Gastrocnemius medialis (tissue), 4 donors: ENCODE measurements at regions not wholly inside any gene's neighbourhood (a gene's known extent, or its start where the extent isn't known, plus 50 kb on each side); places are given as distances from the start of the nearest gene placed in this dataset.
"Not testable (repeated sequence)": the region's sequence is repeated elsewhere in the genome, so short reads cannot be mapped to it uniquely, and the experiment has no call there.

Experiments
- ATAC-seq, 2 donors: fragments of 150-250 bp; one replicate each; pipeline ENCODE4 v1.9.1; 2016
- DNase-seq, 2 donors: peaks; one replicate each; pipeline ENCODE4 v3.0.0-alpha.2; 2019
- H3K27ac ChIP-seq, 4 donors: fragments of 200-600 bp; sonication (generic); 1 replicate in 1 of 4; 2 replicates in 3 of 4; pipeline ENCODE4 v1.5.1; 2016 to 2018; ENCODE audit warnings: mild to moderate bottlenecking in 2 of 4, moderate library complexity in 1 of 4
- H3K27me3 ChIP-seq, 3 donors: fragments of 200-600 bp; sonication (generic) in 2 of 3; 1 replicate in 1 of 3; 2 replicates in 2 of 3; pipeline versions ENCODE4 v1.5.1 to v1.6.0; 2016 to 2019; ENCODE audit warnings: mild to moderate bottlenecking in 1 of 3, moderate library complexity in 1 of 3
- H3K36me3 ChIP-seq, 2 donors: fragments of 200-600 bp; sonication (generic) in 1 of 2; one replicate each; pipeline ENCODE4 v1.5.1; 2017 to 2018
- H3K4me1 ChIP-seq, 2 donors: fragments of 200-600 bp; sonication (generic) in 1 of 2; one replicate each; pipeline ENCODE4 v1.5.1; 2016 to 2017; ENCODE audit warnings: mild to moderate bottlenecking in 2 of 2
- H3K4me3 ChIP-seq, 4 donors: fragments of 200-600 bp; sonication (generic) in 3 of 4; 1 replicate in 1 of 4; 2 replicates in 3 of 4; pipeline ENCODE4 v1.5.1; 2016 to 2019; ENCODE audit warnings: mild to moderate bottlenecking in 2 of 4
- H3K9me3 ChIP-seq, 3 donors: fragments of 200-600 bp; sonication (generic) in 2 of 3; 1 replicate in 1 of 3; 2 replicates in 2 of 3; pipeline ENCODE4 v1.5.1; 2016 to 2019
- POLR2A ChIP-seq, 2 donors: fragments of 450-650 bp; IDR thresholded peaks; one replicate each; pipeline ENCODE4 v1.6.1; 2017; ENCODE audit warnings: antibody characterized with exemption in 2 of 2, mild to moderate bottlenecking in 2 of 2, moderate library complexity in 2 of 2
- in situ Hi-C, 4 donors: fragments of 200-750 bp; cut with MboI; loops; one replicate each; pipeline versions ENCODE4 v1.15.0 to v1.8.0; 2017; ENCODE audit warnings: low sequenced_read_pairs in 4 of 4
- intact Hi-C: fragments of 100-400 bp; cut with DNase I; formaldehyde crosslinking; loops from one replicate; pipeline ENCODE4 v1.15.1; 2023; ENCODE audit warnings: low total_unique reads
- TF ChIP-seq, protein P1 (sequence below), 5 experiments: fragments of 450-650 bp in 3 of 5; fragments of 200-600 bp in 2 of 5; sonication (generic) in 2 of 5; IDR thresholded peaks in 4 of 5; conservative IDR thresholded peaks in 1 of 5; 1 replicate in 4 of 5; 2 replicates in 1 of 5; pipeline ENCODE4 v1.5.1; 2016 to 2019; ENCODE audit warnings: antibody characterized with exemption in 5 of 5, mild to moderate bottlenecking in 3 of 5, moderate library complexity in 3 of 5

DNA sequence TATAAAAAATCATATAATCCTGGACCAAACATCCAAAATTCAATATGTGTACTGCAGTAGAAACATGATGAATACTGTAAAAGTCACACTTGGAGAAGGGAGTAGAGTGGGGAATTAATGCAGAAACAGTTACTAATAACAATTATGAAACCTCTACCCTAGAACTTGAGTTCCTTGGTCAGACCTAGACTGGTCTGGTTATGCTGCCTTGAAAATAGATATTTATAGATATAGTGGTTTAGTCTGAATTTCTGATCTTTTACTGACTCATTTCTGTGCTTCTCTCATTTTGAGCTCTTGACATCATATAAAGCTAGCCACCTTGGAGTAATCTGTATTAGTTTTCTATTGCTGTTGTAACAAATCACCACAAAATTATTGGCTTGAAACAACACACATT is 808.7 kb upstream of the CDH10 start:
- in situ Hi-C loops (no loop called here), intact Hi-C loops (no loop called here)
- ATAC-seq = no peak
- no peaks in the 10 kb centered on the region for H3K4me1 ChIP-seq
- H3K27me3 ChIP-seq = no peaks in the 10 kb centered on the region
- H3K4me3 ChIP-seq = no peak overlapping the region
- no peak for DNase-seq
- H3K27ac ChIP-seq = no peak overlapping the region
- no peaks in the 10 kb centered on the region for H3K36me3 ChIP-seq
- no peak for TF ChIP-seq POLR2A (IDR thresholded peaks at IDR 0.05)
- H3K9me3 ChIP-seq = no peaks in the 10 kb centered on the region

DNA sequence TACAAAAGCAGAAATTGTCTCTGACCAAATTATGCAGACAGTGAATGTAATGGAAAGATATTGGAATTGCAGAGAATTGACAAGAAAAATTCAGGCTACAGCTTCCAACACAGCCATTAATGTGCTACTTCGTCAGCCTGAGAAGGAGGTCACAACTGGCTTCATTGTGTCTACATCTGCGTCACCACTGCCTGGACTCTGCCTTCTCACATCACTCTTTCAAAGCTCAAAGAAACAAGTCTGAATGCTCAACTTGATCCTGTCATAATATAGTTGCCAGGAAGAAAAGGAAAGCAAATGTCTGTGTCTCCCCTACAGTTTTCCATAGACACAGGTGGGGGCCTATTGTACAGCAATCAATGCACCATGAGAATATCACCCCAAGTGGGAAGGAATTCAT is 806.5 kb upstream of the CDH10 start:
- no peak overlapping the region for H3K4me3 ChIP-seq
- no peaks in the 10 kb centered on the region for H3K4me1 ChIP-seq
- H3K9me3 ChIP-seq = no peaks in the 10 kb centered on the region
- TF ChIP-seq, protein P1, sequence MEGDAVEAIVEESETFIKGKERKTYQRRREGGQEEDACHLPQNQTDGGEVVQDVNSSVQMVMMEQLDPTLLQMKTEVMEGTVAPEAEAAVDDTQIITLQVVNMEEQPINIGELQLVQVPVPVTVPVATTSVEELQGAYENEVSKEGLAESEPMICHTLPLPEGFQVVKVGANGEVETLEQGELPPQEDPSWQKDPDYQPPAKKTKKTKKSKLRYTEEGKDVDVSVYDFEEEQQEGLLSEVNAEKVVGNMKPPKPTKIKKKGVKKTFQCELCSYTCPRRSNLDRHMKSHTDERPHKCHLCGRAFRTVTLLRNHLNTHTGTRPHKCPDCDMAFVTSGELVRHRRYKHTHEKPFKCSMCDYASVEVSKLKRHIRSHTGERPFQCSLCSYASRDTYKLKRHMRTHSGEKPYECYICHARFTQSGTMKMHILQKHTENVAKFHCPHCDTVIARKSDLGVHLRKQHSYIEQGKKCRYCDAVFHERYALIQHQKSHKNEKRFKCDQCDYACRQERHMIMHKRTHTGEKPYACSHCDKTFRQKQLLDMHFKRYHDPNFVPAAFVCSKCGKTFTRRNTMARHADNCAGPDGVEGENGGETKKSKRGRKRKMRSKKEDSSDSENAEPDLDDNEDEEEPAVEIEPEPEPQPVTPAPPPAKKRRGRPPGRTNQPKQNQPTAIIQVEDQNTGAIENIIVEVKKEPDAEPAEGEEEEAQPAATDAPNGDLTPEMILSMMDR (IDR thresholded peaks at IDR 0.05 in 4 of 5, conservative IDR thresholded peaks at IDR 0.05 in 1 of 5) = no peak
- no peak for TF ChIP-seq POLR2A (IDR thresholded peaks at IDR 0.05)
- H3K27me3 ChIP-seq = no peaks in the 10 kb centered on the region
- no peak for ATAC-seq
- in situ Hi-C loops = no loop called here
- H3K36me3 ChIP-seq = no peaks in the 10 kb centered on the region
- intact Hi-C loops = no loop called here
- H3K27ac ChIP-seq = no peak overlapping the region
- no peak for DNase-seq

DNA sequence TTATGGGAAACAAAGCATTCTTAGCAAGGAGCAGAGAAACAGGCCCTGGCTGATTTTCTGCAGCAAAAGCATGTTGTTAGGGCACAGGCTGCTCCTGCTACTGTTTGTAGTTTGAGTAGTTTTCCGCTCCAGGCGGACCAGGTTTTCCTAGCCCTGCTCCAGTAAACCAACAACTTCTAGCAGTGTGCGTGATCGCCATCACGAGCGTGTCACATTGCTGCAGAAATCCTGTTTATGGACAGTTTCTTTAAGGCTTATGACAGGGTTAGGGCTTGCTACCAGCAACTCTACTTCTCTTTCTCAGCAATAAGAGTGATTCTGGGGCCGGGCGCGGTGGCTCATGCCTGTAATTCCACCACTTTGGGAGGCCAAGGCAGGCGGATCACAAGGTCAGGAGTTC is 803.9 kb upstream of the CDH10 start:
- ATAC-seq (no peak), DNase-seq (no peak)
- Histone ChIP-seq H3K27me3 (no peaks in the 10 kb centered on the region), H3K4me3 (no peak overlapping the region), H3K9me3 (no peaks in the 10 kb centered on the region), H3K36me3 (no peaks in the 10 kb centered on the region), H3K4me1 (no peaks in the 10 kb centered on the region), H3K27ac (no peak overlapping the region)
- in situ Hi-C loops = no loop called here
- TF ChIP-seq POLR2A (IDR thresholded peaks at IDR 0.05) = no peak
- TF ChIP-seq, protein P1 (IDR thresholded peaks at IDR 0.05 in 4 of 5, conservative IDR thresholded peaks at IDR 0.05 in 1 of 5) = no peak
- intact Hi-C loops = no loop called here

DNA sequence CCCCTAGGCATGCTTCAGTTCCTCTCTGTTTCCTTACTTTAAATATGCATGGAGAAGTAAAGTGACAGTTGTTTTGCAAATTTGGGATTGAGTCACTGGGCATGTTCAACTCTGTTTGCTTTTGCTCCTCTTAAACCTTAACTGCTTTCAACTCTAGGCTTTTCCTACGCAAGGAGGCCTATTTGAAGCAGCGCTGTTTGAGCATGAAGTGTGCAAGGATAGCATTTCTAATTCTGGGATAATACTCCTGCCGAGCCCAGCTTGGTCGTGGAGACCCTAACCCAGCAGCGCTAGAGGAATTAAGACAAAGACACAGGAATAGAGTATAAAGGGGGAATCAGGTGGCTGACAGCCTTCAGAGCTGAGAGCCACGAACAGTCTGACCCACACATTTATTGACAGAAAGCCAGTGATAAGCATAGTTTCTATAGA is 803.4 kb upstream of the CDH10 start:
- no peak for TF ChIP-seq POLR2A (IDR thresholded peaks at IDR 0.05)
- TF ChIP-seq, protein P1 (IDR thresholded peaks at IDR 0.05 in 4 of 5, conservative IDR thresholded peaks at IDR 0.05 in 1 of 5) = no peak
- in situ Hi-C loops (no loop called here), intact Hi-C loops (no loop called here)
- Histone ChIP-seq H3K36me3 (no peaks in the 10 kb centered on the region), H3K27me3 (no peaks in the 10 kb centered on the region), H3K27ac (no peak overlapping the region), H3K4me3 (no peak overlapping the region), H3K4me1 (no peaks in the 10 kb centered on the region), H3K9me3 (no peaks in the 10 kb centered on the region)
- ATAC-seq (no peak), DNase-seq (no peak)

DNA sequence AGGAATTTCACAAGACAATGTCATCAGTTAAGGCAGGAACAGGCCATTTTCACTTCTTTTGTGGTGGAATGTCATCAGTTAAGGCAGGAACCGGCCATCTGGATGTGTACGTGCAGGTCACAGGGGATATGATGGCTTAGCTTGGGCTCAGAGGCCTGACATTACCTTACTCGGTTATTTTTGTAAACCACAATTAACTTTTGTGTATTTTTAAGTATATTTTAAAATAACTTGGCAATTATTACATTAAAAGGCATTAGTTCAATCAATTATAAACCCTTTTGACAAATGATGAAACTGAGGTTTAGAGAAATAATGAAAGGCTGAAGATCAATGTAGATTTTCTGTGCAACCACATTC is 801.3 kb upstream of the CDH10 start:
- intact Hi-C loops, DNase-seq, in situ Hi-C loops, H3K4me1 ChIP-seq, H3K4me3 ChIP-seq, H3K36me3 ChIP-seq, ATAC-seq, H3K27me3 ChIP-seq, H3K9me3 ChIP-seq, H3K27ac ChIP-seq: not testable (repeated sequence)

DNA sequence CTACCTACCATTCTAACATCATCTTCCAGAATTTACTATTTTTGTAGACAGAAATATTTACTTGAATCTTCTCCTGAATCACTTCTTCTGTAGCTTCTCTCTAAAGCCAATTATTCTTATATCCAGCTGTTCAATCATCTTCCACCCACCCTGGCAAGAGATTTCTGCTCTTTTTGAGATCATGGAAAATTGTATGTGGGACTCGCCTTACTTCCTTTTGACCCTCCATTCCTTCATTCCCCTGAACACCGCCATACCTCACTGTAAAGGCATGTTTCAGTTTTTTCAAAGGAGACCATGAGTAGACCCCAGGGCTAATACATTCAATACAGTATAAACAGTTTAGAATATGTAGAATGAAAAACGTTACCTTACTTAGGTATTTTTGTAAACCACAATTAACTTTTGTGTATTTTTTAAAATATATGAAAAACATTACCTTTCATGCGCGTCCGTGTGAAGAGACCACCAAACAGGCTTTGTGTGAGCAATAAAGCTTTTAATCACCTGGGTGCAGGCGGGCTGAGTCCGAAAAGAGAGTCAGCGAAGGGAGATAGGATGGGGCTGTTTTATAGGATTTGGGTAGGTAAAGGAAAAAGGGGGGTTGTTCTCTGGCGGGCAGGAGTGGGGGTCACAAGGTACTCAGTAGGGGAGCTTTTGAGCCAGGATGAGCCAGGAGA is 800.7 kb upstream of the CDH10 start:
- DNase-seq, H3K4me3 ChIP-seq, intact Hi-C loops, ATAC-seq, H3K36me3 ChIP-seq, H3K27ac ChIP-seq, H3K9me3 ChIP-seq, in situ Hi-C loops, H3K4me1 ChIP-seq, H3K27me3 ChIP-seq: not testable (repeated sequence)
